ENCODE measurements at regions not wholly inside any gene's neighbourhood (a gene's known extent, or its start where the extent isn't known, plus 50 kb on each side); places are given as distances from the start of the nearest gene placed in this dataset.

DNA sequence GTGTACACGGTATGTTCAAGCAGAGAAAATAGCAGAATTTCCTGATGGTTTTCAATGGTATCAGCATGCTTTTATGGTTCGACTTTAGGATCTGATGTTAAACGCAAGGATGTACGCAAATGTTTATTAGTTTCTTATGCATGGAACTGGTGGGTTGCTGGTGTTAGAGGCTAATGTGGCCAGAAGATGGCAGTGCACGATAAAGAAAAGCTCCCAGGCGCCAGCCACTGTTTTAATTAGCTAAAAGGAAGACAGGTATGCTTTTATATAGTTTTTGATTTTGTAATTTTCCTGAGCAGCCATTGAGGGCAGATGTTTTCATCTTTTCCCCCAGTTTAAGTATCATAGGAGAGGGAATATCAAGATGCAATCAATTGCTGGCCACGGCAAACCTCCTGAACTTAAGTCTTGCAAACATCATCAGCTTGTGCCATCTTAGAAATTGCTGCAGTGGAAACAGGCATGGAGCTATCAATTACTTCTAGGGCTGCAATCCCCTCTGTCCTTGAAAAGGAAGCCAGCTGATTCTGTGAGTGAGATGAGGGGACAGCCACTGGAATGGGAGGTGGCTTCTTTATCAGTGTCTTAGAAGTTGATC is 648.5 kb upstream of the RBFOX1 start:
- no peaks in the 10 kb centered on the region for H3K79me2 ChIP-seq (ENCODE audit: control insufficient read depth, insufficient read depth, low read length)
- H3K9ac ChIP-seq (replicated peaks; ENCODE audit: extremely low read depth, insufficient read depth, low read length), result no peak overlapping the region
- no TSS peak for BruUV-seq (replicated peaks)
- intact Hi-C loops (cut with micrococcal nuclease) (no loop called here), dilution Hi-C loops (cut with MboI; ENCODE audit: extremely low pct_ligation_motif_present, low sequenced_read_pairs) (no loop called here)
- no peaks in the 10 kb centered on the region for H3K9me1 ChIP-seq (replicated peaks; ENCODE audit: control insufficient read depth, extremely low read depth, insufficient read depth, low read length)
- no peak overlapping the region for H3K4me3 ChIP-seq (replicated peaks in 1 of 3; ENCODE audit: insufficient read depth in 1 of 3, low read depth in 1 of 3, low read length in 3 of 3)
- FAIRE-seq, result no peak
- peaks cover 5% of the 10 kb centered on the region for H3K9me3 ChIP-seq (replicated peaks; ENCODE audit: control insufficient read depth, insufficient read depth, low read length)
- no peak overlapping the region for H3K27ac ChIP-seq (ENCODE audit: insufficient read depth, low read depth, low read length)
- POLR2A ChIA-PET, result no interaction called here
- H4K20me1 ChIP-seq (replicated peaks; ENCODE audit: control insufficient read depth, extremely low read depth, insufficient read depth, low read length), result no peaks in the 10 kb centered on the region
- H3K36me3 ChIP-seq (ENCODE audit: control insufficient read depth in 2 of 2, extremely low read depth in 1 of 2, insufficient read depth in 2 of 2, low read length in 2 of 2), result no peaks in the 10 kb centered on the region
- H3K4me2 ChIP-seq (ENCODE audit: insufficient read depth, low read length), result no peak overlapping the region
- H3K27me3 ChIP-seq (ENCODE audit: control insufficient read depth in 2 of 2, insufficient read depth in 2 of 2, low read length in 2 of 2), result no peaks in the 10 kb centered on the region
- CTCF ChIA-PET, result no interaction called here
- DNase-seq (ENCODE audit: low read depth, low spot score), result no peak
- TF ChIP-seq EZH2 (IDR thresholded peaks at IDR 0.05; ENCODE audit: borderline replicate concordance, low read depth, low read length, severe bottlenecking) (no peak), MYC (IDR thresholded peaks at IDR 0.05; ENCODE audit: low read depth, low read length) (no peak), POLR2A (IDR thresholded peaks at IDR 0.05; ENCODE audit: low read depth, low read length) (no peak), POLR2AphosphoS5 (IDR thresholded peaks at IDR 0.05; ENCODE audit: insufficient read depth, low read depth, low read length) (no peak), JUN (IDR thresholded peaks at IDR 0.05; ENCODE audit: borderline replicate concordance, insufficient read depth, insufficient read length, low read depth) (no peak), FOS (IDR thresholded peaks at IDR 0.05; ENCODE audit: borderline replicate concordance, insufficient read depth, low read length) (no peak), GATA2 (IDR thresholded peaks at IDR 0.05; ENCODE audit: insufficient read depth, insufficient read length, low read depth, low read length) (no peak)
- TF ChIP-seq, protein P1, sequence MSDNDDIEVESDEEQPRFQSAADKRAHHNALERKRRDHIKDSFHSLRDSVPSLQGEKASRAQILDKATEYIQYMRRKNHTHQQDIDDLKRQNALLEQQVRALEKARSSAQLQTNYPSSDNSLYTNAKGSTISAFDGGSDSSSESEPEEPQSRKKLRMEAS (IDR thresholded peaks at IDR 0.05; ENCODE audit: insufficient read depth, insufficient read length), result no peak
- TF ChIP-seq, protein P2, sequence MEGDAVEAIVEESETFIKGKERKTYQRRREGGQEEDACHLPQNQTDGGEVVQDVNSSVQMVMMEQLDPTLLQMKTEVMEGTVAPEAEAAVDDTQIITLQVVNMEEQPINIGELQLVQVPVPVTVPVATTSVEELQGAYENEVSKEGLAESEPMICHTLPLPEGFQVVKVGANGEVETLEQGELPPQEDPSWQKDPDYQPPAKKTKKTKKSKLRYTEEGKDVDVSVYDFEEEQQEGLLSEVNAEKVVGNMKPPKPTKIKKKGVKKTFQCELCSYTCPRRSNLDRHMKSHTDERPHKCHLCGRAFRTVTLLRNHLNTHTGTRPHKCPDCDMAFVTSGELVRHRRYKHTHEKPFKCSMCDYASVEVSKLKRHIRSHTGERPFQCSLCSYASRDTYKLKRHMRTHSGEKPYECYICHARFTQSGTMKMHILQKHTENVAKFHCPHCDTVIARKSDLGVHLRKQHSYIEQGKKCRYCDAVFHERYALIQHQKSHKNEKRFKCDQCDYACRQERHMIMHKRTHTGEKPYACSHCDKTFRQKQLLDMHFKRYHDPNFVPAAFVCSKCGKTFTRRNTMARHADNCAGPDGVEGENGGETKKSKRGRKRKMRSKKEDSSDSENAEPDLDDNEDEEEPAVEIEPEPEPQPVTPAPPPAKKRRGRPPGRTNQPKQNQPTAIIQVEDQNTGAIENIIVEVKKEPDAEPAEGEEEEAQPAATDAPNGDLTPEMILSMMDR (IDR thresholded peaks at IDR 0.05; ENCODE audit: extremely low read depth in 1 of 2, insufficient read depth in 1 of 2, low read depth in 1 of 2, low read length in 2 of 2), result no peak
- H3K4me1 ChIP-seq (ENCODE audit: control insufficient read depth, extremely low read depth, insufficient read depth, low read length), result no peaks in the 10 kb centered on the region
- no peak overlapping the region for H2AFZ ChIP-seq (ENCODE audit: low read depth, low read length)
